ENCODE measurements at regions not wholly inside any gene's neighbourhood (a gene's known extent, or its start where the extent isn't known, plus 50 kb on each side); places are given as distances from the start of the nearest gene placed in this dataset.

GRCh38 chr1:4277598-4277997 lies 376.8 kb upstream of the AJAP1 start:
- Histone ChIP-seq H3K4me3 (ENCODE audit: low read depth in 1 of 2, low read length in 2 of 2) (no peak overlapping the region), H3K4me2 (ENCODE audit: insufficient read depth, low read length) (no peak overlapping the region), H3K79me2 (ENCODE audit: insufficient read depth, low read length) (no peaks in the 10 kb centered on the region), H3K4me1 (ENCODE audit: insufficient read depth, low read length) (no peaks in the 10 kb centered on the region), H3K36me3 (ENCODE audit: insufficient read depth, low read length) (no peaks in the 10 kb centered on the region), H3K9ac (ENCODE audit: low read depth, low read length) (no peak overlapping the region), H3K27me3 (ENCODE audit: insufficient read depth, low read length, poor library complexity) (no peaks in the 10 kb centered on the region), H3K9me3 (ENCODE audit: insufficient read depth, low read length, severe bottlenecking) (peaks cover 7% of the 10 kb centered on the region), H2AFZ (ENCODE audit: low read depth, low read length) (no peak overlapping the region), H3K27ac (ENCODE audit: low read length) (no peak overlapping the region), H4K20me1 (ENCODE audit: insufficient read depth, low read length) (no peaks in the 10 kb centered on the region)
- no peak for TF ChIP-seq CTCF (IDR thresholded peaks at IDR 0.05; ENCODE audit: borderline replicate concordance, extremely low read depth, low read length, poor library complexity, severe bottlenecking)
- ATAC-seq (ENCODE audit: insufficient read depth, low read depth), result no peak
- DNase-seq, result no peak

GRCh38 chr1:4284976-4285375 lies 369.4 kb upstream of the AJAP1 start:
- H3K4me2 ChIP-seq (ENCODE audit: insufficient read depth, low read length), result no peak overlapping the region
- no peaks in the 10 kb centered on the region for H3K27me3 ChIP-seq (ENCODE audit: insufficient read depth, low read length, poor library complexity)
- no peak overlapping the region for H3K9ac ChIP-seq (ENCODE audit: low read depth, low read length)
- no peaks in the 10 kb centered on the region for H3K36me3 ChIP-seq (ENCODE audit: insufficient read depth, low read length)
- DNase-seq, result no peak
- no peak overlapping the region for H3K4me3 ChIP-seq (ENCODE audit: low read depth in 1 of 2, low read length in 2 of 2)
- ATAC-seq (ENCODE audit: insufficient read depth, low read depth), result no peak
- no peak overlapping the region for H3K27ac ChIP-seq (ENCODE audit: low read length)
- H2AFZ ChIP-seq (ENCODE audit: low read depth, low read length), result no peak overlapping the region
- TF ChIP-seq EZH2 (IDR thresholded peaks at IDR 0.05; ENCODE audit: borderline replicate concordance, low read depth, low read length, severe bottlenecking), result no peak
- TF ChIP-seq CTCF (IDR thresholded peaks at IDR 0.05; ENCODE audit: borderline replicate concordance, extremely low read depth, low read length, poor library complexity, severe bottlenecking), result no peak
- no peaks in the 10 kb centered on the region for H3K79me2 ChIP-seq (ENCODE audit: insufficient read depth, low read length)
- H3K4me1 ChIP-seq (ENCODE audit: insufficient read depth, low read length), result no peaks in the 10 kb centered on the region
- no peaks in the 10 kb centered on the region for H4K20me1 ChIP-seq (ENCODE audit: insufficient read depth, low read length)
- H3K9me3 ChIP-seq (ENCODE audit: insufficient read depth, low read length, severe bottlenecking), result peaks cover 4% of the 10 kb centered on the region

GRCh38 chr1:4292861-4293260 lies 361.5 kb upstream of the AJAP1 start:
- Histone ChIP-seq H3K9ac (ENCODE audit: low read depth, low read length) (no peak overlapping the region), H4K20me1 (ENCODE audit: insufficient read depth, low read length) (no peaks in the 10 kb centered on the region), H3K27me3 (ENCODE audit: insufficient read depth, low read length, poor library complexity) (no peaks in the 10 kb centered on the region), H3K27ac (ENCODE audit: low read length) (no peak overlapping the region), H3K9me3 (ENCODE audit: insufficient read depth, low read length, severe bottlenecking) (peaks cover 5% of the 10 kb centered on the region), H3K36me3 (ENCODE audit: insufficient read depth, low read length) (no peaks in the 10 kb centered on the region), H3K4me1 (ENCODE audit: insufficient read depth, low read length) (no peaks in the 10 kb centered on the region), H3K79me2 (ENCODE audit: insufficient read depth, low read length) (no peaks in the 10 kb centered on the region), H3K4me3 (ENCODE audit: low read depth in 1 of 2, low read length in 2 of 2) (no peak overlapping the region), H2AFZ (ENCODE audit: low read depth, low read length) (no peak overlapping the region), H3K4me2 (ENCODE audit: insufficient read depth, low read length) (no peak overlapping the region)
- TF ChIP-seq EZH2 (IDR thresholded peaks at IDR 0.05; ENCODE audit: borderline replicate concordance, low read depth, low read length, severe bottlenecking) (no peak), CTCF (IDR thresholded peaks at IDR 0.05; ENCODE audit: borderline replicate concordance, extremely low read depth, low read length, poor library complexity, severe bottlenecking) (no peak)
- no peak for DNase-seq
- no peak for ATAC-seq (ENCODE audit: insufficient read depth, low read depth)

Data from DND-41 (cell line).